T47D (cell line): ENCODE measurements at regions not wholly inside any gene's neighbourhood (a gene's known extent, or its start where the extent isn't known, plus 50 kb on each side); places are given as distances from the start of the nearest gene placed in this dataset.

Experiments used
- DNase-seq, 2 experiments: peaks; one replicate each; pipeline versions ENCODE4 v3.0.0 to v3.0.0-alpha.2; 2011 to 2012; ENCODE audit warnings: low read depth in 1 of 2, low spot score in 1 of 2
- JUND ChIP-seq: IDR thresholded peaks from 2 replicates; pipeline ENCODE4 v1.6.1; 2012; ENCODE audit warnings: low read depth
- in situ Hi-C: cut with HindIII; loops from 2 replicates; pipeline ENCODE4 v1.10.0; 2016; ENCODE audit warnings: low sequenced_read_pairs, low pct_unique_long_range_greater_than_20kb

DNA sequence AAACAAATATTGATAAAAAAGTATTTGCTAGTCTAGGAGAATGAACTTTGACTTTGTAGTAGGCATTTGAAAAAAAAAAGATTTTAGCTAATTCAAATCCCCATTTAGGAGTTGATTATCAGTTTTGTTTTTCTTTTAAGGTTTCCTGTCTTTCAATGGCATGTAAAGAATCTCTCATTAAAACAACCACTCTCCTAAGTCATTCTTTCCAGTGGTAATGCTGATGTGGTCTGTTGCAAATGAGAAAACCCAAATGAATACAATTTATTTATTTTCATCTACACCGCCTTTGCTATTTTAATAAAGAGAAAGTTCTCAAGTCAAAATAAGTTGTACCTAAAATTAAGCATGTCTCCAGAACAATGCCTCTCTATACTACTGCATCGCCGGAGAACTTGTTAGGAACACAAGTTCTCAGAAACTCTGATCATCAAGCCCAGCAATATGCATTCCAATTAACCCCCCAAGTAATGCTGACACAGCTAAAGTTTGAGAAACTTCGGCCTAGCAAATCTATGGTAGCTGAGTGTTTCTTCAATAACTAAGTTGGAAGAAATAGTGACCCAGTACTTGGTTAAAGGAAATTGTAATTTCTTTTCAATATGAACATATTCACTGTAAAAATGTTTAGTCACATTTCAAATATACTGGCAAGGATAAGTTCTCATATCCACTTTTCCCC lies 255.1 kb downstream of the PTPRC start:
- no peak for DNase-seq
- in situ Hi-C loops: no loop called here
- no peak for TF ChIP-seq JUND

DNA sequence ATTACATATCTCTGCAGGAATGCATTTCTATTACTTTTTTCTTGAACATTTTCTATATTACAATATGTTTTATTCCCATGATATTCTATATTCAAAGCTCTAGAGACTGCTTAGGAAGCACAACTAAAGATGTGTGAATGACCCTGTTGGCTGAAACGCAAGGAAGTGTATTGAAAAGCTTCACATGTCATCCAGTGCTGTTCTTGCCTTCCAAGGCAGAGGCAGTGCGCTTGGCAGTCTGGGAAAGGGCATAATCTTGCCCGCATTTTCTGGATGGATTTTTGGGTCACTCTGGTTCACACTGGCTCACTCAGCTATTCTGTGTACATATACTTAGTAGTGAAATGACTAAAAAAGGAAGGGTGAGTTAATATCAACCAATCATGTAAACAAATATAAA lies 262.4 kb downstream of the PTPRC start:
- no peak for DNase-seq
- in situ Hi-C loops: no loop called here
- TF ChIP-seq JUND: no peak

DNA sequence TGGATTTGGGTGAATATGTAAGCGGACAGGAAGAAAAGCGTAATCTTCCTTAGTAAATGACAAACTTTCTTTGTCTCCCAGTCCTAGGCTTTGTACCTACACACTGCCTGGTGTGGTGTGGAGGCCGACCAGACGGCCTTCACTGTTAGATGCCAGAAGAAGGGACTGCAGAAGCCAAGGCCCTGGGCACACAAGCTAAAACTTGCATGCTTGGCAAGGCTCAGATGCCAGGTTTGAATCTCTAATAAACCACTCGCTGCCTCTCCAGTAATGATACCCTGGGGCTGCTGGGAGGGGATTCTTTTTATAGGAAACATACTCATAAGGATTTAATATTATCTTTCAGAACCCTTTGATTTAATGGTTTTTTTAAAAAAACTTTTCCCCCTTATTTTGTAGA lies 263.8 kb downstream of the PTPRC start:
- TF ChIP-seq JUND: no peak
- DNase-seq: no peak
- in situ Hi-C loops: no loop called here

DNA sequence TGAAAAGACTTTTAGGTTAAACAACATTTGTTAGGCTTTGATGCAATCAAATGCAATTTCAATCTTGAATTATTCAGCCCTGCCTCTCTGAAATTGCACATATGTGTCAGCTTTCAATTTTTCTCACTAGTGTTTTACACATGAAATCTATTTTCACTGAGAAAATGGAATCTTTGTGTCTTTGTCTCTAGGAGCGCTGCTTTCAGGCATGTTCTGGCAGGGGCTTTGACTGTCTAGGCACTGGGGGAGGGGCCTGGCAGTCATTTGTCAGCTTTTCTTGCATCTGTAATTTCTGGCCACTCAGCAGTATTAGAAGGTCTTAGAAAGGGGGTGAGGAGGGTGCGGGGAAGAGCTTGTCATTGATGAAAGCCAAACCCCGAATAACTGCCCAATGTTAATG lies 264.4 kb downstream of the PTPRC start:
- DNase-seq: no peak
- in situ Hi-C loops: no loop called here
- no peak for TF ChIP-seq JUND

DNA sequence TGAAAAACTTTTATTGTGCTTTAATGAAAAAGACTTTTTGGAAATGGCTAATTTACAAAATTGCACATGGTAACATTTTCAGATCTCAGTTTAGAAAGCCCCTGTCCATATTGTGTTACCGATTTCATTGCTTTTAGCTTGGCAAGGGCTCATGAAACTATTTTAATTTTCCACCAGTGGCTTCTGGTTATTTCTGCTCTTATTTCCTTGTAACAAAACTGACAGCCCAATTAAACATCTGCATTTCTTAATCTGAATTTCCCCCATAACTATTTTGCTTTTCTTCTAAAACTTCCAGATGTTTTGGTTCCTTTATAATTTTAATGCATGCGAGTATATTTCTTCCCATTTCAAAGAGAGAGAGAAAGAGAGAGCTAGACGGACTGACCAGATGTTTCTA lies 264.8 kb downstream of the PTPRC start:
- no peak for DNase-seq
- in situ Hi-C loops: no loop called here
- TF ChIP-seq JUND: no peak

DNA sequence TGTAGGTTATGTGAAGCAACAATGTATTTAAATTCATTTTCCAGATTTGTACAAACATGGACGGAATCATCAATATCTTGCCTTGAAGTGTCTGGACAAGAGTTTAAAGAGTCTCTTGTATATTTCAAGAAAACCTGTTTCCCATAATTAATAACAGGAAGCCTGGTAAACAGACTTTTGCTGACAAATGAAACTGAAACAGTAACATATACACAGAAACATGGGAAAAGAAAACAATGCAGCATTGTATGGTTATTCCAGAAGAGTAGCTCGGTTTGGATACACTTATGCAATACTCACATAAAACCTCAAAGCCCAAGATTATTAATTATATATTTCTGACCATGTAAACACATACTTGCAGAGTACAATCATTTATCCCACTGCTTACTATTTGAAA lies 265.5 kb downstream of the PTPRC start:
- in situ Hi-C loops: no loop called here
- DNase-seq: no peak
- TF ChIP-seq JUND: no peak

DNA sequence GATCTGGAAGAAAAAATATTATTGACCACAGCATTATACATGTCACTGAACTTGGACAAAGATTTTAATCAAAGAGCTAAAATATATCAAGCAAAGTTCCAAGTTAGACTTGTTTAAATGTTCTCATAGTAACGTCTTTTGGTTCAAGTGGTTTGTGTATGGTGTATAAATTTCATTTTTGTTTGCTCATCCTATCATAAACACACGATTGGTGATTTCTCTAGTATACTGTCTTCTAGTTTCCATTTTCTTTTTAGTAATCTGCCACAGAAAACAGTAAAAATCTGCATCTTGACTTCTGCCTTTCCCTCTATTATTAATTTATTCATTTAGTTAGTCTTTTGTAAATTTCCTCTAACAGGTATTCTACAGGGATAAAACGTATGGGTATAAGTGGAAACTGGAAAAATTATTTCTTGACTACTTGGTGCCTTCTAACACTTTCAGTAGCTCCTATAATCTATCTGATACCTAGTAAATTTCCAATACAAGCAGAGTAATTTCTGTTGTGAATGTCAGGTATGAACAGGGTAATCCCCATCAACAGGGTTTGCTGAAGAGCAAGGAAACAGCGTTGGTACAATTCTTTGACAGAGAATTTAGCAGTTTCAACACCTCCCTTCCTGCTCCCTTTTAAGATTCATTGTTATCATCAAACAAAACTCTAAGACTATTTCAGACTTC lies 268.0 kb downstream of the PTPRC start:
- no peak for TF ChIP-seq JUND
- no peak for DNase-seq
- in situ Hi-C loops: no loop called here

DNA sequence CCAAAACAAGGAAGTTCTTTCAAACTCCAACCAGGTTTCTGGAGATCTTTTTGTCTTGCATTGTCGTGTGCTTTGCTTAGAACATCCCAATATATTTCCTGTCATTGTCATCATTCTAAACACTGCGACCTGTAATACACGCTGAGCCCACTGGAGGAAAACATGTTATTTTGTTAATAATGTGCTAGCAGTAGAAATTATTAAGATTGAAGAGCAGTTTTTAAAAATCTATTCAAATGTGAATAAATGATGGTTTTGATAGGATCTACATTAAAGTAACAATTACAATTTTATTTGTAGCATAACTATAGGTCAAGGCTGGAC lies 268.5 kb downstream of the PTPRC start:
- in situ Hi-C loops: no loop called here
- no peak for DNase-seq
- no peak for TF ChIP-seq JUND

DNA sequence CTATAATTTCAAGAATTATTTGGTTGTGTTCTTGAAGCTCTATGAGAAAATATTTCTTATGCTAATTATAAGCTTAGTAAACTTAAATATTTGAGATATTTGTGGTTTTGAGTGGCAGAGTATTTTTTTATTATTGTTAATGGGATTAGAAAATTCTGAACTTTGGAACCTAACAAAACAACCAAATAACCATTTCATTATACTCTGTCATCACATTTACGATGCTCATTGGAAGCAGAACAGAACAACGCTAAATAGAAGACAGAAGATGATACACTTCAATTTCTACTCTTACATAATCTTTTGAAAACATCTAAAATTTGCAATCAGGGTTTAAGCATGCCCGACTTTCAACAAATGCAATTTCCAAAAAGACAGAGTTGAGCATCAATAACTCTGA lies 270.2 kb downstream of the PTPRC start:
- no peak for TF ChIP-seq JUND
- in situ Hi-C loops: no loop called here
- DNase-seq: no peak

DNA sequence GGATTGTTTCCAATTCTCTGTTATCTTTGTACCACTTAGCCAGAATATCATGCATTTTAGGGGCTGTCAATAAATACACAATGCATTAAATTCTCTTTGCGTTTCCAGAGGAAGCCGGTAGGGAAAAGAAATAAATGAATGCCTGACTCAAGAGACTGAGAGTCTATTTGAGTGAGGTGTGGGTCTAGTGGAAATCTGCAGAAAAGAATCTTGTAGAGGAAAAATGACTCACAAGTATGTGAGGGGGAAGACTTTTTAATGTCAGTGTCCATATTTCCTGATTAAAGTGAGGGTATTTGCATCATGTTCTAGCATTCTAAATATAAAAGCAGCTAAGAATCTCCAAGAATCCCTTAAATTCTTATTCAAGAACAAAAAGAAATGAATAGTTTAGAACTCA lies 271.1 kb downstream of the PTPRC start:
- in situ Hi-C loops: no loop called here
- DNase-seq: no peak
- no peak for TF ChIP-seq JUND

DNA sequence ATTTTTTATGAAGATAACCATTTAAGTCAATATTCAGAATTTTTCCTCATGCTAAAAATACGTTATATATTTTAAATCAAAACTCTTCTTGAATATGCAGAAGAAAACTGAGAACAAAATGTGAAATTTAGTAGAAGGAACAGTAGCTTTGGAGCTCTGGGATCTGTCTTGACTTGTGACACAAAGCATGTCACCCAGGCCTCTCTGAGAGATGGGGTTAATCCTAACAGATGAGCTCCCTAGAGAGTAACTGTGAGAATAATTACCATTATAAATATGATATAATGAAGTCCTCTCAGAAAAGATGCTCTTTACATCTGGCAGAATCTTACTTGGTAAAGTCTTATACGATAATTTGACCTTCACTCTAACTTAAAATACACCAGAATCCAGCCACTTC lies 272.0 kb downstream of the PTPRC start:
- no peak for DNase-seq
- TF ChIP-seq JUND: no peak
- in situ Hi-C loops: no loop called here

DNA sequence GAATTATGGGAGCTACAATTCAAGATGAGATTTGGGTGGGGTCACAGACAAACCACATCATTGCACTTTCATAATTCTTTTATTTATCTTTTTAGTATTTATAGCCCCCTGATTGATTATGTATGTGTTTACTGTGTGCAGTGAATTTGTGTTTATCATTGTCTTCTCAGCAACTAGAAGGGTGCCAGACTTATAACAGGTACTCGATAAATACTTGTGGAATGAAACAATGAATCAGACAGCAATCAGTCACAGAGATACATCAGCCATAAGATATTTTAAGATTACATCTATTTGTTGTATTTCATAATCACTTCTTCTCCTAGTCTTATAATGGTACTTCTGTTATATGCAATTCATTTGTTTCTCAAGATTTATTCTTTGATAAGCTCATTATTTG lies 273.2 kb downstream of the PTPRC start:
- TF ChIP-seq JUND: no peak
- in situ Hi-C loops: no loop called here
- DNase-seq: no peak

DNA sequence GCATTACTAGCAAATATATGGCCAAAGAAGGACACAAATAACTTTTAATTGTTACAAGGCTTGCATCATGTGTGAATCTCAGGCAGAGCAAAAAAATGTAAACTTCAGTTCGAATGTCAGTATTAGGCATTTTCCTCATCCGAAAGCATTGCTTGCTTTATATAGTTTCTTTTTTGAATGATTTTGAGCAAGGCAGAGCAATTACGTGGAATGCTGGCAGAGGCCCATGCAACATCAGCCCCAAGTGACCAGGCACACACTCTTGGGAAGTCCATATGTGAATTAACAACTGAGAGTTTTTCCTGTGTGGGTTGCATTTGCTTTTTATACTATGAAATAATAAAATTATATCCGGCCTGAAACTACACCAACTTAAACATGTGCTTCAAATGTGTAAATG lies 274.8 kb downstream of the PTPRC start:
- TF ChIP-seq JUND: no peak
- DNase-seq: no peak
- in situ Hi-C loops: no loop called here
